Uterus (tissue), 3 donors: ENCODE measurements at regions not wholly inside any gene's neighbourhood (a gene's known extent, or its start where the extent isn't known, plus 50 kb on each side); places are given as distances from the start of the nearest gene placed in this dataset.

Experiments
- DNase-seq, 2 donors: peaks; one replicate each; pipeline ENCODE4 v3.0.0-alpha.2; 2019 to 2020
- H3K27ac ChIP-seq, 2 donors: fragments of 200-600 bp; sonication (generic); 1 replicate in 1 of 2; 2 replicates in 1 of 2; pipeline ENCODE4 v1.5.1; 2016 to 2018
- H3K27me3 ChIP-seq, 2 donors: fragments of 200-600 bp; sonication (generic); one replicate each; pipeline ENCODE4 v1.5.1; 2018 to 2019; ENCODE audit warnings: control low read depth in 1 of 2
- H3K36me3 ChIP-seq, 2 donors: fragments of 200-600 bp; sonication (generic); one replicate each; pipeline ENCODE4 v1.5.1; 2019; ENCODE audit warnings: control low read depth in 1 of 2
- H3K4me1 ChIP-seq, 2 donors: fragments of 200-600 bp; sonication (generic); one replicate each; pipeline ENCODE4 v1.5.1; 2018 to 2019; ENCODE audit warnings: control low read depth in 1 of 2
- H3K4me3 ChIP-seq, 2 donors: fragments of 200-600 bp; sonication (generic); 1 replicate in 1 of 2; 2 replicates in 1 of 2; pipeline ENCODE4 v1.5.1; 2018 to 2019; ENCODE audit warnings: mild to moderate bottlenecking in 1 of 2
- H3K9me3 ChIP-seq, 2 donors: fragments of 200-600 bp; sonication (generic); one replicate each; pipeline ENCODE4 v1.5.1; 2019; ENCODE audit warnings: control low read depth in 1 of 2
- POLR2A ChIP-seq, 2 donors: fragments of 450-650 bp; IDR thresholded peaks; one replicate each; pipeline ENCODE4 v1.6.1; 2016; ENCODE audit warnings: antibody characterized with exemption in 2 of 2, mild to moderate bottlenecking in 1 of 2, moderate library complexity in 1 of 2
- intact Hi-C: fragments of 100-400 bp; cut with DNase I; formaldehyde crosslinking; loops from one replicate; pipeline ENCODE4 v1.15.1; 2023; ENCODE audit warnings: low total_unique reads
- TF ChIP-seq, protein P1 (sequence below), 4 experiments: fragments of 200-600 bp in 2 of 4; fragments of 450-650 bp in 2 of 4; sonication (generic) in 2 of 4; IDR thresholded peaks; one replicate each; pipeline ENCODE4 v1.5.1; 2016 to 2019; ENCODE audit warnings: antibody characterized with exemption in 4 of 4, mild to moderate bottlenecking in 2 of 4, moderate library complexity in 1 of 4
- donor health status: DM: yes; HTN: yes; CAD: no.

DNA sequence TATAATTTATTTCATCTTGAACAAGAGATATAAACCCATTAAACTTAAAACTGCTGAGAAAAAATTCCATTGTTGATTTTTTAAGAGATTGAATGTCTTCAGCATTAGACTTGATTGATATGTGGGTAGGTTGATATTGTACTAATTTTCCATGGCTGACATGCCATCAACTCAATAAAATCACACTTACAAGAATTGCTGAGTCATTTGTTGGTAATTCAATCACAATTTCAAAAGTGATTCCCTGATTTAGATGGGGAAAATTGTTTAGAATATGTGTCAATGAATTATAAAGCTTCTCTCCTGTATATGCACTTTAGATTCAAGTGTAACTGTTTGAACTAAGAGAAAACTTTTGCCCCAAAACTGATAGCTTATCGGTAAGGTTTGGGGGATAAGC is 223.5 kb upstream of the NCAM2 start:
- DNase-seq: no peak
- intact Hi-C loops: no loop called here
- no peak overlapping the region for H3K4me3 ChIP-seq
- no peaks in the 10 kb centered on the region for H3K36me3 ChIP-seq
- H3K9me3 ChIP-seq: no peaks in the 10 kb centered on the region
- H3K4me1 ChIP-seq: no peaks in the 10 kb centered on the region
- no peak overlapping the region for H3K27ac ChIP-seq
- no peak for TF ChIP-seq POLR2A (IDR thresholded peaks at IDR 0.05)
- TF ChIP-seq, protein P1, sequence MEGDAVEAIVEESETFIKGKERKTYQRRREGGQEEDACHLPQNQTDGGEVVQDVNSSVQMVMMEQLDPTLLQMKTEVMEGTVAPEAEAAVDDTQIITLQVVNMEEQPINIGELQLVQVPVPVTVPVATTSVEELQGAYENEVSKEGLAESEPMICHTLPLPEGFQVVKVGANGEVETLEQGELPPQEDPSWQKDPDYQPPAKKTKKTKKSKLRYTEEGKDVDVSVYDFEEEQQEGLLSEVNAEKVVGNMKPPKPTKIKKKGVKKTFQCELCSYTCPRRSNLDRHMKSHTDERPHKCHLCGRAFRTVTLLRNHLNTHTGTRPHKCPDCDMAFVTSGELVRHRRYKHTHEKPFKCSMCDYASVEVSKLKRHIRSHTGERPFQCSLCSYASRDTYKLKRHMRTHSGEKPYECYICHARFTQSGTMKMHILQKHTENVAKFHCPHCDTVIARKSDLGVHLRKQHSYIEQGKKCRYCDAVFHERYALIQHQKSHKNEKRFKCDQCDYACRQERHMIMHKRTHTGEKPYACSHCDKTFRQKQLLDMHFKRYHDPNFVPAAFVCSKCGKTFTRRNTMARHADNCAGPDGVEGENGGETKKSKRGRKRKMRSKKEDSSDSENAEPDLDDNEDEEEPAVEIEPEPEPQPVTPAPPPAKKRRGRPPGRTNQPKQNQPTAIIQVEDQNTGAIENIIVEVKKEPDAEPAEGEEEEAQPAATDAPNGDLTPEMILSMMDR (IDR thresholded peaks at IDR 0.05): no peak
- H3K27me3 ChIP-seq: no peaks in the 10 kb centered on the region

DNA sequence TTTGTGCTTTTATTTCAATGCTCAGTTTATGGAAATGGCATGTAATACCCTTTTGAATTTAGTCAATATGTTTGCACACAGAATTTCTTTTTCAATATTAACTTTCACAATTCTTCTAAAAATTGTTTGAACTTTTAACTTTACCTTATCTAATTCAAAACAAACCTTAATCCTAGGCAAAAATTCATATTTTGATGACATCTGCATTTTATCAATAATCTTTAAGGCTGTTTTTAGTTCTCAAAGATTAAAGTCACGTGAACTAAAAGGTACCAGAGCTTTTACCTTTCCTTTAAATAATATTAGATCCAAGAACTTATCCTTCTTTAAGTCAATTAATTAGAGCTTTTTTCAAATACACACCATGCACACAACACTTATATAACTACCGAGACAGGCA is 218.9 kb upstream of the NCAM2 start:
- intact Hi-C loops: no loop called here
- no peaks in the 10 kb centered on the region for H3K4me1 ChIP-seq
- no peak overlapping the region for H3K4me3 ChIP-seq
- no peaks in the 10 kb centered on the region for H3K27me3 ChIP-seq
- H3K9me3 ChIP-seq: no peaks in the 10 kb centered on the region
- no peak for TF ChIP-seq POLR2A (IDR thresholded peaks at IDR 0.05)
- TF ChIP-seq, protein P1 (IDR thresholded peaks at IDR 0.05): no peak
- no peaks in the 10 kb centered on the region for H3K36me3 ChIP-seq
- no peak overlapping the region for H3K27ac ChIP-seq
- no peak for DNase-seq

DNA sequence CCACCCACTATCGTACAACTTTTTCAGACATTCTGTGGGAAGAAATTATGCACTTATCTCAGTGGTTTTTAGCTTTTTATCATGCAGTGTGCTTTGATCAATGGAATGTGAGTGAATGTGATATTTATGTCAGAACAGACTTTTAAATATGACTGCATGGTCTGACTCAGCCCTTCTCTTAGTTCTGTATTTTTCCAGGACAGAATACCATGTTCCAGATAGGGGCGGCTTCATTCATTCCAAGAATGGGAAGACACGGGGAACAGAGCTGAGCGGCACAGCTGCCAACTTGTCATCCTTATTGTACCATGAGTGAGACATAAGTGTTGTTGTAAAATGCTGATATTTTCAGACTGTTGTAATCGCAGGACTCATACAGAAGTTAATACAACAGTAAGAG is 214.6 kb upstream of the NCAM2 start:
- intact Hi-C loops: no loop called here
- DNase-seq: no peak
- no peaks in the 10 kb centered on the region for H3K9me3 ChIP-seq
- no peak overlapping the region for H3K27ac ChIP-seq
- H3K36me3 ChIP-seq: no peaks in the 10 kb centered on the region
- TF ChIP-seq POLR2A (IDR thresholded peaks at IDR 0.05): no peak
- TF ChIP-seq, protein P1 (IDR thresholded peaks at IDR 0.05): no peak
- H3K4me3 ChIP-seq: no peak overlapping the region
- H3K27me3 ChIP-seq: no peaks in the 10 kb centered on the region
- no peaks in the 10 kb centered on the region for H3K4me1 ChIP-seq

DNA sequence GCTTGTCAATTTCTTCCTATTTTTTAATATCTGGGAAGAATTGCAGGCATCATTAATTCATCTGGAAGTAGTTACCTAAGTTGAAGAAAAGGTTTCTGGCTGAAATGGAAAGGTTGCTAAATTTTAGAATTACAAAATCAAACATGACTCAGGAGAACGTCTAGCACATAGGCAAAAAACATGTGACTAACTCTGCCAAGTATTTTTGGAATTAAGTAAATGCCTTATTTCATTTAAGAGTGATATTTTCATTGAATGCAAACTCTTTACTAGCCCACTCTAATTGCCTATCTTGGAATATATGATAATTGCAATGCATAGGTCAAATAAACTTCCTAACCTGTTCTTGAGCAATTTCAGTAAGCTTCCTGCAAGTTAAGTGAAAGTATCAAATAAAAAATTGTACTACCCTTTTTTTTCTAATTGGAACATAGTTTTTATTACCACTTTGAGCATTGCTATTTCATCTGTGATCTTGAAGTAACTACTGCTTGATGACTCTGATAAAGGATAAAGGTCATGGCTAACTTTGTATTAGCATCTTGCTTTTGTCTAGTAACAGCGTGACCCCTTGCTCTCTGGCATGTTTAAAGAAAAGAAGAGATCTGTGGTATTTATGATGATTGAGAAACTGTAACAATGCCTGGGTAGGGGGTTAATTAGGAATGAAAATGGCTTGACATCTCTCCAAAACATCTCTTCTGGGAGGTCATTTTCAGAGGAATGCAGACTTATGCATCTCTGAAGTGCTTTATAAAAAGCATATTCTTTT is 208.3 kb upstream of the NCAM2 start:
- Histone ChIP-seq H3K9me3 (no peaks in the 10 kb centered on the region), H3K4me1 (no peaks in the 10 kb centered on the region), H3K27ac (no peak overlapping the region), H3K4me3 (no peak overlapping the region), H3K36me3 (no peaks in the 10 kb centered on the region), H3K27me3 (no peaks in the 10 kb centered on the region)
- no peak for DNase-seq
- no peak for TF ChIP-seq POLR2A (IDR thresholded peaks at IDR 0.05)
- TF ChIP-seq, protein P1 (IDR thresholded peaks at IDR 0.05): no peak
- intact Hi-C loops: no loop called here

DNA sequence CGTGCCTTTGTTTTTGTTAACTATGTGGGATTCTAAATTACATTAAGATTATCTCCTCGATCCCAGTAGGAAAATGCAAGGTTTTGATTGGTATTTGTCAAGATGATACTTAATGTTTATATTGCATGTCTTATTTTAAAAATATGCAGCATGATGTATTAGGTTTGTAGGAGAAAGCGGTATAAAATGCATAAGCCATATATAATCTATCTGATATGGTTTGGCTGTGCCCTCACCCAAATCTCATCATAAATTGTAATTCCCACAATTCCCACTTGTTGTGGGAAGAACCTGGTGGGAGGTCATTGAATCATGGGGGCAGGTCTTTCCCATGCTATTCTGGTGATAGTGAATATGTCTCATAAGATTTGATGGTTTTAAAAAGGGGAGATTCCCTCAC is 198.1 kb upstream of the NCAM2 start:
- Histone ChIP-seq H3K4me1 (no peaks in the 10 kb centered on the region), H3K27me3 (no peaks in the 10 kb centered on the region), H3K4me3 (no peak overlapping the region), H3K9me3 (no peaks in the 10 kb centered on the region), H3K27ac (no peak overlapping the region), H3K36me3 (no peaks in the 10 kb centered on the region)
- intact Hi-C loops: no loop called here
- no peak for DNase-seq
- TF ChIP-seq POLR2A (IDR thresholded peaks at IDR 0.05): no peak
- TF ChIP-seq, protein P1 (IDR thresholded peaks at IDR 0.05): no peak
